GM12873 (cell line): ENCODE measurements at regions not wholly inside any gene's neighbourhood (a gene's known extent, or its start where the extent isn't known, plus 50 kb on each side); places are given as distances from the start of the nearest gene placed in this dataset.

ENCODE experiments used
- TF ChIP-seq, protein P1 (sequence below): IDR thresholded peaks from 2 replicates; pipeline ENCODE4 v1.5.1; 2012; ENCODE audit warnings: low read depth, mild to moderate bottlenecking, moderate library complexity, low read length, control low read depth; ENCODE audit not compliant: insufficient read depth; ENCODE audit errors: missing control alignments

- TF ChIP-seq, protein P1, sequence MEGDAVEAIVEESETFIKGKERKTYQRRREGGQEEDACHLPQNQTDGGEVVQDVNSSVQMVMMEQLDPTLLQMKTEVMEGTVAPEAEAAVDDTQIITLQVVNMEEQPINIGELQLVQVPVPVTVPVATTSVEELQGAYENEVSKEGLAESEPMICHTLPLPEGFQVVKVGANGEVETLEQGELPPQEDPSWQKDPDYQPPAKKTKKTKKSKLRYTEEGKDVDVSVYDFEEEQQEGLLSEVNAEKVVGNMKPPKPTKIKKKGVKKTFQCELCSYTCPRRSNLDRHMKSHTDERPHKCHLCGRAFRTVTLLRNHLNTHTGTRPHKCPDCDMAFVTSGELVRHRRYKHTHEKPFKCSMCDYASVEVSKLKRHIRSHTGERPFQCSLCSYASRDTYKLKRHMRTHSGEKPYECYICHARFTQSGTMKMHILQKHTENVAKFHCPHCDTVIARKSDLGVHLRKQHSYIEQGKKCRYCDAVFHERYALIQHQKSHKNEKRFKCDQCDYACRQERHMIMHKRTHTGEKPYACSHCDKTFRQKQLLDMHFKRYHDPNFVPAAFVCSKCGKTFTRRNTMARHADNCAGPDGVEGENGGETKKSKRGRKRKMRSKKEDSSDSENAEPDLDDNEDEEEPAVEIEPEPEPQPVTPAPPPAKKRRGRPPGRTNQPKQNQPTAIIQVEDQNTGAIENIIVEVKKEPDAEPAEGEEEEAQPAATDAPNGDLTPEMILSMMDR: no peak
Observed at GRCh38 chr9:90069085-90069484, 464.3 kb downstream of the GADD45G start.

- TF ChIP-seq, protein P1: no peak
Observed at GRCh38 chr9:90070056-90070455, 465.2 kb downstream of the GADD45G start.

DNA sequence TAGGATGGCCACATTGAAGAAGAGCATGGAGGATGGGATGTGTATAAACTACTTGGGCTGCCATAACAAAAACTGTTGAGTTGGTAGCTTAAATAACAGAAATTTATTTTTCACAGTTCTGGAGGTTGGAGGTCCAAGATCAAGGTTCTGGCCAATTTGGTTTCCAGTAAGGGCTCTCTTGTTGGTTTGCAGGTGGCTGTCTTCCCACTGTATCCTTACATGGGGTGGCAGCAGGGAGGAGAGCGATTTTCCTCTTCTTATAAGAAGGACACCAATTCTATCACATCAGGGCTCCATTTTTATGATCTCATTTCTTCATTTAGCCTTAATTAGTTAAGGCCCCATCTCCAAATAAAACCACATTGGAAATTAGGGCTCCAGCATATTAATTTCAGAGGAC lies 465.7 kb downstream of the GADD45G start:
- TF ChIP-seq, protein P1: no peak

DNA sequence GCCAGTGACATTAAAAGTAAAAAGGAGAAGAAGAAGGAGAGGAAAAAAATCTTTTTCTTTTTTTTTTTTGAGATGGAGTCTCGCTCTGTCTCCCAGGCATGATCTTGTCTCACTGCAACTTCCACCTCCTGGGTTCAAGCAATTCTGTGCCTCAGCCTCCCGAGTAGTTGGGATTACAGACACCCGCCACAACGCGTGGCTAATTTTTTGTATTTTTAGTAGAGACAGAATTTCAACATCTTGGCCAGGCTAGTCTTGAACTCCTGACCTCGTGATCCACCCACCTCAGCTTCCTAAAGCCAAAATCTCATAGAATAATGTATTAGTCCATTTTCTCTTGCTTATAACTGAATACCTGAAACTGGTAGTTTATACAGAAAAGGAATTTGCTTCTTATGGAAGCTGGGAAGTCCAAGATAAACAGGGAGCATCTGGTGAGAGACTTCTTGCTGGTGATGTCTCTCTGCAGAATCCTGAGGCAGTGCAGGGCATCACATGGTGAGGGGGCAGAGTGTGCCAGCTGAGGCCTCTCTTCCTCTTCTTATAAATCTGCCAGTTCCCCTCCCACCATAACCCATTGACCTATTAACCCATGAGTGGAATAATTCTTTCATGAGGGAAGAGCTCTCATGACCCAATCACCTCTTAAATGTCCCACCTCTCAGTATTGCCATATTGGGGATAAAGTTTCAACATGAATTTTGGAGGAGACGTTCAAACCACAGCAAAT lies 466.3 kb downstream of the GADD45G start:
- TF ChIP-seq, protein P1: no peak

DNA sequence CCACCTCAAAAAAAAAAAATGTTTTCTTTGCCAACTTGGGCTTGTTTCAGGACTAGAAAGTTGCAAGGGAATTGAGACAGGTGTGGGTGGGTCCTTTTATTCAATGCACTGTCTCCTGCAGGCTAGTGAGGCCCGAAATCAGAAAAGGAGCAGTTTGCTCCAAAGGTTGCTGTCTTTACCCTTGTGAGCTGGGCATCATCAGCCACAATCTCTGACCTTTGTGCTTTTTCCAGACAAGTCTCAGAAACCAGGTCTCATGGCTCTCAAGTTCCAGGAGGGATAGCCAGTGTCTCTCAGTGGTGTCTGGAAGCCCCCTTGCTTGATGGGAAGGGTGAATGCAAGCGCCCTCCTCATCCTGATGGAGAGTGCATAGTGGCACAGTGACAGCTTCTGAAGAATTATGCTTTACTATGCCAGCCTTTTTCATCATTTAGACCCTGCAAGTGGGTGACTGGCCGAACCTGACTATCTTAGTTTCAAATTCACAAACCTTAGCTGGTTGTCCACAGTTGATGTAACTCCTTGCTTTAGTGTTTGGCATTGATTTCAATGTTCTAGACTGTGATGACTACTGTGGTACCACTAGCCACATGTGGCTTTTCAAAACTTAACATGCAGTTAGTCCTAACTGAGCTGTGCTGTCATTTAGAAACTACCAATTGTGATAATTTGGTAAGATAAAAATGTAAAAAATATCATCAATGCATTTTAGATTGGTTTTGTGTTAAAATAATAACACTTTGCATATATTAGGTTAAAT lies 468.6 kb downstream of the GADD45G start:
- TF ChIP-seq, protein P1: no peak

DNA sequence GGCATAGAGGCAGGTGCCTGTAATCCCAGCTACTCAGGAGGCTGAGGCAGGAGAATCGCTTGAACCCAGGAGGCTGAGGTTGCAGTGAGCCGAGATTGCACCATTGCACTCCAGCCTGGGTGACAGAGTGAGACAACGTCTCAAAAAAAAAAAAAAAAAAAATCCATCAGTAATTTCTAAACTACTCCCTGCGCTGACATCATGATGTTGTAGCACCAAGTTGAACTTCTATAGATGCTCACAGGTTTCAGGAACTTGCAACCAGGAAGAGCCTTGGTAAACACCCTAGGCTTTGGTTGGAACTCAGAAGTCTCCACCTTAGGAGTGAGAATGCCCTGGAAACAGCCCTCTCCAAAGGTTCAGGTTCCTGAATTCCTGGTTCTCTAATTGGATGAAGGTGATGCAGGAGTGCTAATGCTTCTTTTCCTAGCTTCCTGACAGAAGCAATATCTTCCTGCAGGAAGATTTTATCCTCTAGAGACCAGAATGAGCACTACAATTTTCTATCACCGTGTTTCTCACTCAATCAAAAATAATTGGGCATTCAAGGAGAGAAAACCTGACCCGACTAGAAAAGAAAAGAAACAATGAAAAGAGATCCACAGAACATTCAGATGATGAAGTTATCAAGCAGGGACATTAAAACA lies 469.6 kb downstream of the GADD45G start:
- TF ChIP-seq, protein P1: no peak

- TF ChIP-seq, protein P1: no peak
Observed at GRCh38 chr9:90078988-90079421, 474.2 kb downstream of the GADD45G start.
